ENCODE measurements at regions not wholly inside any gene's neighbourhood (a gene's known extent, or its start where the extent isn't known, plus 50 kb on each side); places are given as distances from the start of the nearest gene placed in this dataset.

- TF ChIP-seq ZFX (IDR thresholded peaks at IDR 0.05): no peak
- no peak for TF ChIP-seq CTCF (conservative IDR thresholded peaks at IDR 0.05)
- no peak overlapping the region for H3K27ac ChIP-seq
Observed at GRCh38 chr21:27589781-27590180, 622.9 kb upstream of the ADAMTS5 start.

GRCh38 chr21:27586986-27587385 lies 620.1 kb upstream of the ADAMTS5 start:
- H3K27ac ChIP-seq: no peak overlapping the region
- TF ChIP-seq CTCF (conservative IDR thresholded peaks at IDR 0.05) (no peak), ZFX (IDR thresholded peaks at IDR 0.05) (no peak)

GRCh38 chr21:27586326-27586725 lies 619.4 kb upstream of the ADAMTS5 start:
- TF ChIP-seq CTCF (conservative IDR thresholded peaks at IDR 0.05) (no peak), ZFX (IDR thresholded peaks at IDR 0.05) (no peak)
- no peak overlapping the region for H3K27ac ChIP-seq

- H3K27ac ChIP-seq: no peak overlapping the region
- TF ChIP-seq ZFX (IDR thresholded peaks at IDR 0.05) (no peak), CTCF (conservative IDR thresholded peaks at IDR 0.05) (no peak)
Observed at GRCh38 chr21:27584256-27584655, 617.4 kb upstream of the ADAMTS5 start.

- no peak for TF ChIP-seq ZFX (IDR thresholded peaks at IDR 0.05)
- no peak overlapping the region for H3K27ac ChIP-seq
Observed at GRCh38 chr21:27582948-27583430, 616.1 kb upstream of the ADAMTS5 start.

GRCh38 chr21:27582246-27582947 lies 615.5 kb upstream of the ADAMTS5 start:
- no peak overlapping the region for H3K27ac ChIP-seq
- TF ChIP-seq ZFX (IDR thresholded peaks at IDR 0.05) (no peak), CTCF (conservative IDR thresholded peaks at IDR 0.05) (no peak)

- TF ChIP-seq CTCF (conservative IDR thresholded peaks at IDR 0.05) (no peak), ZFX (IDR thresholded peaks at IDR 0.05) (no peak)
- no peak overlapping the region for H3K27ac ChIP-seq
Observed at GRCh38 chr21:27581168-27581567, 614.3 kb upstream of the ADAMTS5 start.

- TF ChIP-seq CTCF (conservative IDR thresholded peaks at IDR 0.05): no peak
- TF ChIP-seq ZFX (IDR thresholded peaks at IDR 0.05): no peak
- no peak overlapping the region for H3K27ac ChIP-seq
Observed at GRCh38 chr21:27580276-27580675, 613.4 kb upstream of the ADAMTS5 start.
